ENCODE measurements at regions not wholly inside any gene's neighbourhood (a gene's known extent, or its start where the extent isn't known, plus 50 kb on each side); places are given as distances from the start of the nearest gene placed in this dataset.

GRCh38 chr18:27528925-27529521 lies 343.9 kb upstream of the CHST9 start:
- CTCF ChIA-PET: no interaction called here

More at GRCh38 chr18:27528925-27529521, 343.9 kb upstream of the CHST9 start:
- no peak overlapping the region for H3K4me3 ChIP-seq (replicated peaks in 1 of 2; ENCODE audit: low read depth in 1 of 2, low read length in 2 of 2)
- no peak overlapping the region for H2AFZ ChIP-seq (ENCODE audit: low read depth, low read length, poor library complexity, severe bottlenecking)
- intact Hi-C loops (cut with micrococcal nuclease): no loop called here
- no peak for ATAC-seq
- H4K20me1 ChIP-seq (ENCODE audit: insufficient read depth): no peaks in the 10 kb centered on the region
- RAD21 ChIA-PET (ENCODE audit: low non-redundant PET in 1 of 2, low total read pairs in 2 of 2, uncharacterized antibody in 2 of 2, unreplicated experiment in 2 of 2): no interaction called here
- H3K27ac ChIP-seq (ENCODE audit: low read depth, low read length): no peak overlapping the region
- no peaks in the 10 kb centered on the region for H3K9me2 ChIP-seq (ENCODE audit: insufficient read depth)
- POLR2A ChIA-PET: no interaction called here
- H3K36me3 ChIP-seq (ENCODE audit: control insufficient read depth in 1 of 2, insufficient read depth in 2 of 2, low read length in 2 of 2): no peaks in the 10 kb centered on the region
- no peaks in the 10 kb centered on the region for H3K4me1 ChIP-seq (ENCODE audit: control insufficient read depth in 1 of 2, insufficient read depth in 2 of 2, low read length in 2 of 2)
- H3K79me2 ChIP-seq (ENCODE audit: insufficient read depth, low read length): no peaks in the 10 kb centered on the region
- H3K27me3 ChIP-seq (ENCODE audit: insufficient read depth, low read length): no peaks in the 10 kb centered on the region
- BruUV-seq (replicated peaks): no TSS peak
- no peak for DNase-seq (ENCODE audit: low read depth, low spot score)
- H3K9ac ChIP-seq (ENCODE audit: low read length): no peak overlapping the region
- no peak overlapping the region for H3K4me2 ChIP-seq (ENCODE audit: low read length)
- no peaks in the 10 kb centered on the region for H3K9me3 ChIP-seq (ENCODE audit: control insufficient read depth in 1 of 2, insufficient read depth in 1 of 2, low read depth in 1 of 2, low read length in 2 of 2)
- TF ChIP-seq SP1 (IDR thresholded peaks at IDR 0.05; ENCODE audit: low read depth): no peak
- TF ChIP-seq ZNF274 (IDR thresholded peaks at IDR 0.05; ENCODE audit: low read depth, low read length): no peak
- no peak for TF ChIP-seq ELF1 (IDR thresholded peaks at IDR 0.05; ENCODE audit: borderline replicate concordance, low read depth)
- TF ChIP-seq JUND (IDR thresholded peaks at IDR 0.05): no peak
- TF ChIP-seq, protein P1, sequence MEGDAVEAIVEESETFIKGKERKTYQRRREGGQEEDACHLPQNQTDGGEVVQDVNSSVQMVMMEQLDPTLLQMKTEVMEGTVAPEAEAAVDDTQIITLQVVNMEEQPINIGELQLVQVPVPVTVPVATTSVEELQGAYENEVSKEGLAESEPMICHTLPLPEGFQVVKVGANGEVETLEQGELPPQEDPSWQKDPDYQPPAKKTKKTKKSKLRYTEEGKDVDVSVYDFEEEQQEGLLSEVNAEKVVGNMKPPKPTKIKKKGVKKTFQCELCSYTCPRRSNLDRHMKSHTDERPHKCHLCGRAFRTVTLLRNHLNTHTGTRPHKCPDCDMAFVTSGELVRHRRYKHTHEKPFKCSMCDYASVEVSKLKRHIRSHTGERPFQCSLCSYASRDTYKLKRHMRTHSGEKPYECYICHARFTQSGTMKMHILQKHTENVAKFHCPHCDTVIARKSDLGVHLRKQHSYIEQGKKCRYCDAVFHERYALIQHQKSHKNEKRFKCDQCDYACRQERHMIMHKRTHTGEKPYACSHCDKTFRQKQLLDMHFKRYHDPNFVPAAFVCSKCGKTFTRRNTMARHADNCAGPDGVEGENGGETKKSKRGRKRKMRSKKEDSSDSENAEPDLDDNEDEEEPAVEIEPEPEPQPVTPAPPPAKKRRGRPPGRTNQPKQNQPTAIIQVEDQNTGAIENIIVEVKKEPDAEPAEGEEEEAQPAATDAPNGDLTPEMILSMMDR (IDR thresholded peaks at IDR 0.05 in 2 of 3, conservative IDR thresholded peaks at IDR 0.05 in 1 of 3; ENCODE audit: borderline replicate concordance in 1 of 3, insufficient read depth in 1 of 3, low read depth in 2 of 3, low read length in 2 of 3): no peak
- TF ChIP-seq TCF7L2 (IDR thresholded peaks at IDR 0.05; ENCODE audit: borderline replicate concordance, extremely low read depth, insufficient read depth, insufficient read length): no peak
- no peak for TF ChIP-seq EZH2phosphoT487 (IDR thresholded peaks at IDR 0.05; ENCODE audit: borderline replicate concordance)
- TF ChIP-seq, protein P2, sequence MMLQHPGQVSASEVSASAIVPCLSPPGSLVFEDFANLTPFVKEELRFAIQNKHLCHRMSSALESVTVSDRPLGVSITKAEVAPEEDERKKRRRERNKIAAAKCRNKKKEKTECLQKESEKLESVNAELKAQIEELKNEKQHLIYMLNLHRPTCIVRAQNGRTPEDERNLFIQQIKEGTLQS (IDR thresholded peaks at IDR 0.05): no peak
- TF ChIP-seq EGR1 (IDR thresholded peaks at IDR 0.05; ENCODE audit: low read depth): no peak
- TF ChIP-seq SRF (IDR thresholded peaks at IDR 0.05; ENCODE audit: low read depth): no peak
- TF ChIP-seq CEBPB (IDR thresholded peaks at IDR 0.05; ENCODE audit: low read depth): no peak
- no peak for TF ChIP-seq RAD21 (IDR thresholded peaks at IDR 0.05; ENCODE audit: low read depth)
- no peak for TF ChIP-seq POLR2A (IDR thresholded peaks at IDR 0.05; ENCODE audit: borderline replicate concordance, extremely low read depth, insufficient read depth, insufficient read length)
- TF ChIP-seq ZFX (IDR thresholded peaks at IDR 0.05): no peak
- no peak for TF ChIP-seq CBX3 (IDR thresholded peaks at IDR 0.05; ENCODE audit: low read depth)

Data from HCT116 (cell line).